ENCODE measurements at regions not wholly inside any gene's neighbourhood (a gene's known extent, or its start where the extent isn't known, plus 50 kb on each side); places are given as distances from the start of the nearest gene placed in this dataset.

- Mint-ChIP-seq H3K27ac (no peak overlapping the region), H3K9me3 (no peaks in the 10 kb centered on the region), H3K27me3 (ENCODE audit: insufficient read depth) (no peaks in the 10 kb centered on the region), H3K4me1 (no peaks in the 10 kb centered on the region), H3K4me3 (no peak overlapping the region), H3K36me3 (ENCODE audit: low read depth) (no peaks in the 10 kb centered on the region)
- no peak overlapping the region for H3K4me3 ChIP-seq (ENCODE audit: low read length)
- WGBS, 2 experiments (ENCODE audit: insufficient coverage in 1 of 2, insufficient read length in 1 of 2), result 92% methylated on average over 2 of the region's 2 CpGs; no CpG with 5 or more reads in 1 of the 2 experiments
- no peak overlapping the region for H3K27ac ChIP-seq (ENCODE audit: low read depth, low read length)
- H3K27me3 ChIP-seq (ENCODE audit: control insufficient read depth, insufficient read depth, low read length, poor library complexity, severe bottlenecking), result no peaks in the 10 kb centered on the region
- no peak for DNase-seq
- no peaks in the 10 kb centered on the region for H3K9me3 ChIP-seq (ENCODE audit: control insufficient read depth, low read length)
- no peak overlapping the region for H3K9ac ChIP-seq (ENCODE audit: extremely low read depth, low read length, poor library complexity, severe bottlenecking)
- H3K36me3 ChIP-seq (ENCODE audit: control insufficient read depth, insufficient read depth, low read length), result no peaks in the 10 kb centered on the region
- no peaks in the 10 kb centered on the region for H3K4me1 ChIP-seq (ENCODE audit: control insufficient read depth, insufficient read depth, low read length)
- TF ChIP-seq CTCF (conservative IDR thresholded peaks at IDR 0.05), result no peak
Observed at GRCh38 chr1:73755649-73756048, 442.3 kb downstream of the LRRIQ3 start.

- no peaks in the 10 kb centered on the region for H3K9me3 ChIP-seq (ENCODE audit: control insufficient read depth, low read length)
- peaks cover 7% of the 10 kb centered on the region for H3K4me1 ChIP-seq (ENCODE audit: control insufficient read depth, insufficient read depth, low read length)
- no peak for TF ChIP-seq CTCF (conservative IDR thresholded peaks at IDR 0.05)
- Mint-ChIP-seq H3K9me3 (peaks cover 4% of the 10 kb centered on the region), H3K27me3 (ENCODE audit: insufficient read depth) (no peaks in the 10 kb centered on the region), H3K4me3 (no peak overlapping the region), H3K4me1 (no peaks in the 10 kb centered on the region), H3K36me3 (ENCODE audit: low read depth) (no peaks in the 10 kb centered on the region), H3K27ac (no peak overlapping the region)
- no peak for DNase-seq
- H3K27me3 ChIP-seq (ENCODE audit: control insufficient read depth, insufficient read depth, low read length, poor library complexity, severe bottlenecking), result no peaks in the 10 kb centered on the region
- H3K27ac ChIP-seq (ENCODE audit: low read depth, low read length), result no peak overlapping the region
- no peak overlapping the region for H3K4me3 ChIP-seq (ENCODE audit: low read length)
- no peaks in the 10 kb centered on the region for H3K36me3 ChIP-seq (ENCODE audit: control insufficient read depth, insufficient read depth, low read length)
- H3K9ac ChIP-seq (ENCODE audit: extremely low read depth, low read length, poor library complexity, severe bottlenecking), result no peak overlapping the region
Observed at GRCh38 chr1:73749996-73750395, 448.0 kb downstream of the LRRIQ3 start.

GRCh38 chr1:73744985-73745384, 453.0 kb downstream of the LRRIQ3 start:
- H3K4me3 ChIP-seq (ENCODE audit: low read length), result no peak overlapping the region
- DNase-seq, result no peak
- H3K27me3 Mint-ChIP-seq (ENCODE audit: insufficient read depth), result no peaks in the 10 kb centered on the region
- H3K27ac Mint-ChIP-seq, result no peak overlapping the region
- no peaks in the 10 kb centered on the region for H3K36me3 ChIP-seq (ENCODE audit: control insufficient read depth, insufficient read depth, low read length)
- H3K27me3 ChIP-seq (ENCODE audit: control insufficient read depth, insufficient read depth, low read length, poor library complexity, severe bottlenecking), result no peaks in the 10 kb centered on the region
- H3K4me1 ChIP-seq (ENCODE audit: control insufficient read depth, insufficient read depth, low read length), result peaks cover 6% of the 10 kb centered on the region
- no peak for TF ChIP-seq CTCF (conservative IDR thresholded peaks at IDR 0.05)
- H3K4me3 Mint-ChIP-seq, result no peak overlapping the region
- no peaks in the 10 kb centered on the region for H3K4me1 Mint-ChIP-seq
- H3K9ac ChIP-seq (ENCODE audit: extremely low read depth, low read length, poor library complexity, severe bottlenecking), result no peak overlapping the region
- H3K27ac ChIP-seq (ENCODE audit: low read depth, low read length), result no peak overlapping the region
- peaks cover 6% of the 10 kb centered on the region for H3K9me3 ChIP-seq (ENCODE audit: control insufficient read depth, low read length)
- H3K36me3 Mint-ChIP-seq (ENCODE audit: low read depth), result no peaks in the 10 kb centered on the region
- H3K9me3 Mint-ChIP-seq, result peaks cover 19% of the 10 kb centered on the region

All from endodermal cell (in vitro differentiated cells).